ENCODE measurements at regions not wholly inside any gene's neighbourhood (a gene's known extent, or its start where the extent isn't known, plus 50 kb on each side); places are given as distances from the start of the nearest gene placed in this dataset.
A peak's percentile ranks its signal among the peaks of the same experiment; 100 is the strongest.

DNA sequence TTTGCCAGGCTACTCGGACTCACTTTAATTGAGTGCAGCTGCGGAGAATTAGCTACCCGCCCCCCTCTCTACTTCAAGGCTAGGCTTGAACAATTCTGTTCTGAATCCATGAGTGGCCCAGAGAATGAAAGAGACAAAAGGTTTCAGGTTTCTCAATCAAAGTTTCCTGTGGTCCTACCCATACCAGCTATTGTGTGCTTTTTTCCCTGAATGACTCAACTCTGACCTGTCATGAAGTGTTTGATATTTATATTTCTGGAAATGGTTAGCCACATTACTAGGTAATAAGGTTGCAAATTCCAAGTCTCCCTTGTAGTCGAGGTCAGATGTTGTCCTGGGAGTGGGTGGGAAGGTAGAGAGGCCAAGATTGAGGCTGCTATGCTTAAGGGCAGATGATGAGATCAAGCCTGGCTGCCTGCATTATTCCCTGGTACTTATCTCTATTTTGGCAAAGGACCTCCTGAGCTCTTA is 392.7 kb upstream of the TBL1XR1 start:
- H3K4me2 ChIP-seq (ENCODE audit: low read depth, low read length), result peak overlapping the region; percentile 9; the same call in 1 of the 2 replicates
- peaks cover 23% of the 10 kb centered on the region for H3K4me1 ChIP-seq (ENCODE audit: low read length)
- H3K27me3 ChIP-seq (replicated peaks; ENCODE audit: insufficient read depth, low read length), result no peaks in the 10 kb centered on the region
- DNase-seq, result peak; percentile 62
- no peak for TF ChIP-seq EZH2 (optimal IDR thresholded peaks at IDR 0.05; ENCODE audit: low read depth, low read length)
- TF ChIP-seq EZH2phosphoT487 (IDR thresholded peaks at IDR 0.05; ENCODE audit: low read length), result no peak
- TF ChIP-seq, protein P1, sequence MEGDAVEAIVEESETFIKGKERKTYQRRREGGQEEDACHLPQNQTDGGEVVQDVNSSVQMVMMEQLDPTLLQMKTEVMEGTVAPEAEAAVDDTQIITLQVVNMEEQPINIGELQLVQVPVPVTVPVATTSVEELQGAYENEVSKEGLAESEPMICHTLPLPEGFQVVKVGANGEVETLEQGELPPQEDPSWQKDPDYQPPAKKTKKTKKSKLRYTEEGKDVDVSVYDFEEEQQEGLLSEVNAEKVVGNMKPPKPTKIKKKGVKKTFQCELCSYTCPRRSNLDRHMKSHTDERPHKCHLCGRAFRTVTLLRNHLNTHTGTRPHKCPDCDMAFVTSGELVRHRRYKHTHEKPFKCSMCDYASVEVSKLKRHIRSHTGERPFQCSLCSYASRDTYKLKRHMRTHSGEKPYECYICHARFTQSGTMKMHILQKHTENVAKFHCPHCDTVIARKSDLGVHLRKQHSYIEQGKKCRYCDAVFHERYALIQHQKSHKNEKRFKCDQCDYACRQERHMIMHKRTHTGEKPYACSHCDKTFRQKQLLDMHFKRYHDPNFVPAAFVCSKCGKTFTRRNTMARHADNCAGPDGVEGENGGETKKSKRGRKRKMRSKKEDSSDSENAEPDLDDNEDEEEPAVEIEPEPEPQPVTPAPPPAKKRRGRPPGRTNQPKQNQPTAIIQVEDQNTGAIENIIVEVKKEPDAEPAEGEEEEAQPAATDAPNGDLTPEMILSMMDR (IDR thresholded peaks at IDR 0.05; ENCODE audit: low read length), result no peak
- H3K9me3 ChIP-seq (replicated peaks; ENCODE audit: insufficient read depth, low read length), result no peaks in the 10 kb centered on the region
- H3K27ac ChIP-seq (ENCODE audit: low read length), result no peak overlapping the region
- H3K36me3 ChIP-seq (replicated peaks; ENCODE audit: insufficient read depth, low read length), result no peaks in the 10 kb centered on the region
- no peaks in the 10 kb centered on the region for H3K79me2 ChIP-seq (ENCODE audit: low read length)
- H4K20me1 ChIP-seq (ENCODE audit: insufficient read depth, low read length), result no peaks in the 10 kb centered on the region
- no peak overlapping the region for H3K9ac ChIP-seq (ENCODE audit: low read length)
- H3K9me2 ChIP-seq (replicated peaks; ENCODE audit: insufficient read depth, low read length), result no peaks in the 10 kb centered on the region
- no peaks in the 10 kb centered on the region for H3F3A ChIP-seq (ENCODE audit: insufficient read depth, low read length)
- no peak overlapping the region for H2AFZ ChIP-seq (ENCODE audit: low read length)
- no peak overlapping the region for H3K4me3 ChIP-seq (ENCODE audit: low read length)

DNA sequence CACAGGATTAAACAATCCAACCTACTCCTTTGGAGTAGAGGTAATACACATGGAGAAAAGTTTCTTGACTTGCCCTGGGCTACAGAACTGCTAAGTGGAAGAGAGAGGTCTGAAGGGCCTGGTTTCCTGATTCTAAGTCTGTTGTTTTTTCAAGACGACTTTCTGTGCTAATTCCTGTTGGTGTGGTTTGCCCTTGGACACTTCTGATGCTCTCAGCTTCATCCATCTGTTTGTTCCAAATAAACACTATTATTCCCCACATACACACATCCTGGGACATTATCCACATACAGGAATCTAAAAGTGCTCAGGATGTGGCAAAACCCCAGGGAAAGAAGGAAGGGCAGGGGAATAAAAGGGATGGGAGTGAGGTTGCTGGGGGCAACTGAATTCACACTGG is 393.5 kb upstream of the TBL1XR1 start:
- Histone ChIP-seq H3K4me1 (ENCODE audit: low read length) (peaks cover 23% of the 10 kb centered on the region), H3K9me2 (replicated peaks; ENCODE audit: insufficient read depth, low read length) (no peaks in the 10 kb centered on the region), H3K27ac (ENCODE audit: low read length) (no peak overlapping the region), H3K4me2 (ENCODE audit: low read depth, low read length) (peak overlapping the region; percentile 22; the same call in 1 of the 2 replicates), H4K20me1 (ENCODE audit: insufficient read depth, low read length) (no peaks in the 10 kb centered on the region), H3K27me3 (replicated peaks; ENCODE audit: insufficient read depth, low read length) (no peaks in the 10 kb centered on the region), H3F3A (ENCODE audit: insufficient read depth, low read length) (no peaks in the 10 kb centered on the region), H3K36me3 (replicated peaks; ENCODE audit: insufficient read depth, low read length) (no peaks in the 10 kb centered on the region), H2AFZ (ENCODE audit: low read length) (no peak overlapping the region), H3K9me3 (replicated peaks; ENCODE audit: insufficient read depth, low read length) (no peaks in the 10 kb centered on the region), H3K79me2 (ENCODE audit: low read length) (no peaks in the 10 kb centered on the region), H3K4me3 (ENCODE audit: low read length) (no peak overlapping the region), H3K9ac (ENCODE audit: low read length) (no peak overlapping the region)
- TF ChIP-seq EZH2 (optimal IDR thresholded peaks at IDR 0.05; ENCODE audit: low read depth, low read length) (no peak), EZH2phosphoT487 (IDR thresholded peaks at IDR 0.05; ENCODE audit: low read length) (no peak)
- TF ChIP-seq, protein P1 (IDR thresholded peaks at IDR 0.05; ENCODE audit: low read length), result no peak
- DNase-seq, result no peak

DNA sequence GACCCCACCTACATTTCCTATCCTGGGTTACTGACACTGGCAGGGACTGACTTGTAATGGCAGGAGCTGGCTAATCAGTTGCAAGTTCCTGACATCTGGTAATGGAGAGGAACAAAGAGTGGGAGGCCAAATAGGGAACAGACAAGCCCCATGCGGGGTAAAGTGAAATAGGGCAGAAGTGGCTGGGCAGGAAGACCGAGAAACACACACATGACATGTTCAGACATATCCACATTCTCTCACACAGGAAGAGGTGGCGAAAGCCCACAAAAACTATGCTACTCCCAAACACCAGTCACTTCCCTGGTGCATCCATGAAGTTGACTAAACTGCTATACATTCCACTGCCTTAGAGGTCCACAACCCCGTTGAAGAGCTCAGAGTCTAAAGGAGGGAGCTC is 394.1 kb upstream of the TBL1XR1 start:
- Histone ChIP-seq H2AFZ (ENCODE audit: low read length) (no peak overlapping the region), H3K9ac (ENCODE audit: low read length) (no peak overlapping the region)

More for the DNA sequence above, 394.1 kb upstream of the TBL1XR1 start:
- Histone ChIP-seq H3K79me2 (ENCODE audit: low read length) (no peaks in the 10 kb centered on the region), H3K27me3 (replicated peaks; ENCODE audit: insufficient read depth, low read length) (no peaks in the 10 kb centered on the region), H3K4me3 (ENCODE audit: low read length) (no peak overlapping the region), H3K4me1 (ENCODE audit: low read length) (peaks cover 23% of the 10 kb centered on the region), H3F3A (ENCODE audit: insufficient read depth, low read length) (no peaks in the 10 kb centered on the region), H3K4me2 (ENCODE audit: low read depth, low read length) (peak overlapping the region; percentile 22), H4K20me1 (ENCODE audit: insufficient read depth, low read length) (no peaks in the 10 kb centered on the region), H3K36me3 (replicated peaks; ENCODE audit: insufficient read depth, low read length) (no peaks in the 10 kb centered on the region), H3K27ac (ENCODE audit: low read length) (no peak overlapping the region), H3K9me2 (replicated peaks; ENCODE audit: insufficient read depth, low read length) (no peaks in the 10 kb centered on the region), H3K9me3 (replicated peaks; ENCODE audit: insufficient read depth, low read length) (no peaks in the 10 kb centered on the region)
- DNase-seq, result no peak
- no peak for TF ChIP-seq EZH2 (optimal IDR thresholded peaks at IDR 0.05; ENCODE audit: low read depth, low read length)
- TF ChIP-seq, protein P1 (IDR thresholded peaks at IDR 0.05; ENCODE audit: low read length), result no peak
- no peak for TF ChIP-seq EZH2phosphoT487 (IDR thresholded peaks at IDR 0.05; ENCODE audit: low read length)

Data from MM.1S (cell line).